Testis (tissue), 2 donors: ENCODE measurements at regions not wholly inside any gene's neighbourhood (a gene's known extent, or its start where the extent isn't known, plus 50 kb on each side); places are given as distances from the start of the nearest gene placed in this dataset.

Experiments
- DNase-seq: peaks from one replicate; pipeline ENCODE4 v3.0.0-alpha.2; 2019
- H3K27ac ChIP-seq, 2 donors: fragments of 200-600 bp; sonication (generic); one replicate each; pipeline ENCODE4 v1.5.1; 2019
- H3K27me3 ChIP-seq: fragments of 200-600 bp; sonication (generic); one replicate; pipeline ENCODE4 v1.5.1; 2019
- H3K36me3 ChIP-seq: fragments of 200-600 bp; sonication (generic); one replicate; pipeline ENCODE4 v1.5.1; 2017; ENCODE audit warnings: low read depth; ENCODE audit errors: missing control alignments
- H3K4me1 ChIP-seq: fragments of 200-600 bp; sonication (generic); one replicate; pipeline ENCODE4 v1.5.1; 2019
- H3K4me3 ChIP-seq, 2 donors: fragments of 200-600 bp; sonication (generic); one replicate each; pipeline ENCODE4 v1.5.1; 2017 to 2019
- H3K9me3 ChIP-seq: fragments of 200-600 bp; sonication (generic); one replicate; pipeline ENCODE4 v1.5.1; 2017
- CTCF ChIP-seq, 3 experiments: fragments of 450-650 bp in 2 of 3; fragments of 200-600 bp in 1 of 3; sonication (generic) in 1 of 3; IDR thresholded peaks; one replicate each; pipeline ENCODE4 v1.5.1; 2016 to 2019; ENCODE audit warnings: antibody characterized with exemption in 3 of 3, mild to moderate bottlenecking in 2 of 3, moderate library complexity in 1 of 3
- POLR2A ChIP-seq: fragments of 450-650 bp; IDR thresholded peaks from one replicate; pipeline ENCODE4 v1.6.1; 2017; ENCODE audit warnings: antibody characterized with exemption, mild to moderate bottlenecking, moderate library complexity
- WGBS, 2 donors: methylation state at CpG; one replicate each; pipeline ENCODE4 v1.1.5; 2018; 5-methylcytosine and 5-hydroxymethylcytosine counted together
- intact Hi-C: fragments of 100-400 bp; cut with DNase I; formaldehyde crosslinking; loops from one replicate; pipeline ENCODE4 v1.15.1; 2023; ENCODE audit warnings: low total_unique reads

GRCh38 chr2:43115881-43116280 lies 110.5 kb downstream of the ZFP36L2 start:
- Histone ChIP-seq H3K36me3 (no peaks in the 10 kb centered on the region), H3K27me3 (no peaks in the 10 kb centered on the region), H3K9me3 (no peaks in the 10 kb centered on the region), H3K27ac (no peak overlapping the region), H3K4me3 (no peak overlapping the region), H3K4me1 (no peaks in the 10 kb centered on the region)
- 86 to 88% methylated on average over 4 to 5 of the region's 5 CpGs for WGBS, 2 donors
- no peak for TF ChIP-seq POLR2A
- TF ChIP-seq CTCF (IDR thresholded peaks at IDR 0.05) = no peak
- intact Hi-C loops = no loop called here
- DNase-seq = no peak

GRCh38 chr2:43114210-43114609 lies 112.2 kb downstream of the ZFP36L2 start:
- H3K27ac ChIP-seq = no peak overlapping the region
- no peak for TF ChIP-seq CTCF (IDR thresholded peaks at IDR 0.05)
- no peak for TF ChIP-seq POLR2A
- H3K36me3 ChIP-seq = no peaks in the 10 kb centered on the region
- H3K27me3 ChIP-seq = no peaks in the 10 kb centered on the region
- H3K4me1 ChIP-seq = peaks cover 15% of the 10 kb centered on the region
- no peak overlapping the region for H3K4me3 ChIP-seq
- DNase-seq = no peak
- no peaks in the 10 kb centered on the region for H3K9me3 ChIP-seq
- intact Hi-C loops = no loop called here

- intact Hi-C loops = no loop called here
- H3K27me3 ChIP-seq = no peaks in the 10 kb centered on the region
- TF ChIP-seq POLR2A (no peak), CTCF (IDR thresholded peaks at IDR 0.05) (no peak)
- H3K36me3 ChIP-seq = no peaks in the 10 kb centered on the region
- peaks cover 30% of the 10 kb centered on the region for H3K4me1 ChIP-seq
- H3K4me3 ChIP-seq = no peak overlapping the region
- 87% methylated on average over 7 of the region's 7 CpGs for WGBS, 2 donors
- DNase-seq = no peak
- H3K9me3 ChIP-seq = no peaks in the 10 kb centered on the region
- H3K27ac ChIP-seq = no peak overlapping the region
Observed at GRCh38 chr2:43111788-43112554, 114.4 kb downstream of the ZFP36L2 start.

GRCh38 chr2:43110442-43110871 lies 115.9 kb downstream of the ZFP36L2 start:
- WGBS, 2 donors = 30 to 35% methylated on average over 9 to 10 of the region's 10 CpGs
- H3K4me1 ChIP-seq = peaks cover 44% of the 10 kb centered on the region
- H3K4me3 ChIP-seq = no peak overlapping the region
- H3K27me3 ChIP-seq = no peaks in the 10 kb centered on the region
- no peaks in the 10 kb centered on the region for H3K36me3 ChIP-seq
- peak overlapping the region in 1 of 2 donors; percentile 48 for H3K27ac ChIP-seq
- intact Hi-C loops = no loop called here
- H3K9me3 ChIP-seq = no peaks in the 10 kb centered on the region
- TF ChIP-seq POLR2A = no peak
- TF ChIP-seq CTCF (IDR thresholded peaks at IDR 0.05) = no peak
- DNase-seq = no peak

- peak overlapping the region in 1 of 2 donors; percentile 29 for H3K27ac ChIP-seq
- no peak for TF ChIP-seq CTCF (IDR thresholded peaks at IDR 0.05)
- TF ChIP-seq POLR2A = no peak
- no peak overlapping the region for H3K4me3 ChIP-seq
- WGBS, 2 donors = 74 to 81% methylated on average over 2 of the region's 2 CpGs
- intact Hi-C loops = no loop called here
- H3K4me1 ChIP-seq = peaks cover 46% of the 10 kb centered on the region
- no peaks in the 10 kb centered on the region for H3K9me3 ChIP-seq
- no peak for DNase-seq
- no peaks in the 10 kb centered on the region for H3K36me3 ChIP-seq
- no peaks in the 10 kb centered on the region for H3K27me3 ChIP-seq
Observed at GRCh38 chr2:43109261-43109743, 117.1 kb downstream of the ZFP36L2 start.
